GM12875 (cell line): ENCODE measurements at regions not wholly inside any gene's neighbourhood (a gene's known extent, or its start where the extent isn't known, plus 50 kb on each side); places are given as distances from the start of the nearest gene placed in this dataset.
"Not testable (repeated sequence)": the region's sequence is repeated elsewhere in the genome, so short reads cannot be mapped to it uniquely, and the experiment has no call there.

Experiments used
- H3K4me3 ChIP-seq: one replicate; pipeline ENCODE4 v1.5.1; 2011; ENCODE audit warnings: low read depth, low read length, control low read depth
- TF ChIP-seq, protein P1 (sequence below): IDR thresholded peaks from 2 replicates; pipeline ENCODE4 v1.5.1; 2011; ENCODE audit warnings: low read depth, mild to moderate bottlenecking, control low read depth, inconsistent platforms, low read length, moderate library complexity, borderline replicate concordance; ENCODE audit not compliant: insufficient read depth

DNA sequence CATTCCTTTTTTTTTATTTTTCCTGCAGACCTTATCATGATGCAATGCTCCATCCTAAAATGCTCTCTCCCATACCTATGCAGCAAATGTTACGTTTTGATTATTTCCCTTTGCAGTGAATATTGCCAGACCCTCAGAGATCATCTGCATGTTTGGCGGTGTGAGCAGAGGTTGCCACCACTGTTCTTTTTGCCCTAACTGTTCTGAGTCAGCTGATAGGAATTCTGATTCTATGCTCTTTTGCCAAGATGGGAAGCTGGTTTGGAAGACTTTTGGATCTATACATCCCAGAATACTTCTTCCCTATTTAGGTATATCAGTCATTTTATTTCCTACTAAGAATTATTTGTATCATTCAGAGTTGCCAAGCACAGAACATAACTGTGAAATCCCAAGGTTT is 130.5 kb downstream of the KLF6 start:
- TF ChIP-seq, protein P1, sequence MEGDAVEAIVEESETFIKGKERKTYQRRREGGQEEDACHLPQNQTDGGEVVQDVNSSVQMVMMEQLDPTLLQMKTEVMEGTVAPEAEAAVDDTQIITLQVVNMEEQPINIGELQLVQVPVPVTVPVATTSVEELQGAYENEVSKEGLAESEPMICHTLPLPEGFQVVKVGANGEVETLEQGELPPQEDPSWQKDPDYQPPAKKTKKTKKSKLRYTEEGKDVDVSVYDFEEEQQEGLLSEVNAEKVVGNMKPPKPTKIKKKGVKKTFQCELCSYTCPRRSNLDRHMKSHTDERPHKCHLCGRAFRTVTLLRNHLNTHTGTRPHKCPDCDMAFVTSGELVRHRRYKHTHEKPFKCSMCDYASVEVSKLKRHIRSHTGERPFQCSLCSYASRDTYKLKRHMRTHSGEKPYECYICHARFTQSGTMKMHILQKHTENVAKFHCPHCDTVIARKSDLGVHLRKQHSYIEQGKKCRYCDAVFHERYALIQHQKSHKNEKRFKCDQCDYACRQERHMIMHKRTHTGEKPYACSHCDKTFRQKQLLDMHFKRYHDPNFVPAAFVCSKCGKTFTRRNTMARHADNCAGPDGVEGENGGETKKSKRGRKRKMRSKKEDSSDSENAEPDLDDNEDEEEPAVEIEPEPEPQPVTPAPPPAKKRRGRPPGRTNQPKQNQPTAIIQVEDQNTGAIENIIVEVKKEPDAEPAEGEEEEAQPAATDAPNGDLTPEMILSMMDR, result no peak

DNA sequence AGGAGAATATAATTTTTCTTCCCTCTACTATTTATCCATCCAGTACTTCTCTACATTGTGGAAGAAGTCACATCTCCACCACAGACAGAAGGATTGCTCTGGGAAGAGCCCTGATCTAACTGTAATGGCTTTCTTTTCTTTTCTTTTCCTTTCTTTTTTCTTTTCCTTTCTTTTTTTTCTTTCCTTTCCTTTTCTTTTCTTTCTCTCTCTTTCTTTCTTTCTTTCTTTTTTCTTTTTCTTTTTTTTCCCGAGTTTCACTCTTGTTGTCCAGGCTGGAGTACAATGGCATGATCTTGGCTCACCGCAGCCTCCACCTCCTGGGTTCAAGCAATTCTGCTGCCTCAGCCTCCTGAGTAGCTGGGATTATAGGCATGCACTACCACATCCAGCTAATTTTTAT is 131.7 kb downstream of the KLF6 start:
- H3K4me3 ChIP-seq, result not testable (repeated sequence)

More for the DNA sequence above, 130.5 kb downstream of the KLF6 start:
- no peak overlapping the region for H3K4me3 ChIP-seq

DNA sequence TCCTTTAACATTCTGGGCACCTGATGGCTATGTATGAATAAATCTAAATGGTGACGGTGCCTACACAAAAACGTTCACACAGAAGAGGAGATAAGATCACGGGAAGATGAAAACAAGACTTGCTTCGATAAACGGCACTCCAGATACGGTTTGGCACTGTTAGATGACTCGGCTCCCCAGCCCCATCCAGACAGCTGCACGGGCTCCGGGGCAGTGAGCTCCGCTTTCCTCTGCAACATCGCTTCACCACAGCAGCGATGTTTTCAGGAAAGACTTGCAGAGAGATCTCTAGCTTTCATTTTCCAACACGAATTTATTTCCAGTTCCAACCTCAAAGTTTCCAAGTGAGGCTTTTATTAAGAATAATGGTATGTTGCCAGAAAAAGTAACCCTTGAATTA is 132.1 kb downstream of the KLF6 start:
- TF ChIP-seq, protein P1, result no peak
- no peak overlapping the region for H3K4me3 ChIP-seq

DNA sequence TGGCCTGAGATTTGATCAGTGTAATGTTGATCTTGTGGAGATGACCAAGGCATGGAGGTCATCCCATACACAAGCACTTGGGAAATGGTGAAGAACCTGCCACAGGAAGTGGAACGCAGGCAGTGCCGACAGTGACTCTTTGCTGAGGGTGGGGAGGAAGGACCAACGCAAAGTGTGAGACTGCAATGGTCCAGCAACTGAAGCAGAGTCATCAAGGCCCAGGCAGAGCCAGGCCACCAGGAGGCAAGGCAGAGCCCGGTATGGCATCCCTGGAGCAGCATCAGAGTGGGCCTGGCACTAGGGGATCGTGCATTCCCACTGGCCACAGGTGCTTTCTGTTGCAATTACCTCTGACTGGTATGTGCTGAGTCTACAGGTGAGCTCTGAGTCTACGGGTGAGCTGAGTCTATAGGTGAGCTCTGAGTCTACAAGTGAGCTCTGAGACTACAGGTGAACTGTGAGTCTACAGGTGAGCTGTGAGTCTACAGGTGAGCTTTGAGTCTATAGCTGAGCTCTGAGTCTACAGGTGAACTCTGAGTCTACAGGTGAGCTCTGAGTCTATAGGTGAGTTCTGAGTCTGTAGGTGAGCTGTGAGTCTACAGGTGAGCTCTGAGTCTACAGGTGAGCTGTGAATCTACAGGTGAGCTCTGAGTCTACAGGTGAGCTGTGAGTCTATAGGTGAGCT is 132.9 kb downstream of the KLF6 start:
- no peak overlapping the region for H3K4me3 ChIP-seq
- TF ChIP-seq, protein P1, result no peak

DNA sequence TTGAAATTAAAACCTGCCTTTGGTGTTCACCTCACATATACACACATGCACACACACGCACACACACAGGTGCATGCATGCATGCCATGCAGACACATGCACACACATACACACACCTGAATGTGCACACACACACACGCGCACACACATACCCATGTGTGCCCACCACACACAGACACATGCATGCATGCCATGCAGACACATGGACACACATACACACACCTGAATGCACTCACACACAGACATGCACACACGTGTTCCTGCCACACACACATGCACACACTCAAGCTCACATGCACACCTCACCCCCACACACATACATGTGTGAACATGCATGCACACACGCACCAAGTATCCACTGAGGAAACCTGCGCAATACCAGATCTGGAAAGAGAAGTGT is 136.4 kb downstream of the KLF6 start:
- H3K4me3 ChIP-seq, result no peak overlapping the region
- TF ChIP-seq, protein P1, result no peak

DNA sequence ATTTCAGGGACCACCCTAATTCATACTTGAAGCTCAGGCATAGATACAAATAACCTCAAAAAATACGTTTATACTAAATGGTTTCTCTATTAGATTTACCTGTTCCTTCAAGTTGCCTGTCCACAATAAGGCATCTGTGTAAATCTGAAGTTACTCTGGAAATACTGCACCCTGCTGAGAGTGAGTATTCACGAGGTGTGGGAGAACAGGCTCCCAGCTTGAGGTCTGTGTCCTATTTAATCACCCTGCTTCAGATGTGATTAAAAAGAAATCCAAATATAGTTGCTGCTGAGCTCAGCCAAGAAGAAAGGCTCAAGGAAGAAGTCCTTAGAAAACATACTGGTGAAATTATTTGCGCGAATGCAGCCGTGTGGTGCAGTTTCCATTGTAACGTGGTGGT is 136.8 kb downstream of the KLF6 start:
- no peak overlapping the region for H3K4me3 ChIP-seq
- TF ChIP-seq, protein P1, result no peak

DNA sequence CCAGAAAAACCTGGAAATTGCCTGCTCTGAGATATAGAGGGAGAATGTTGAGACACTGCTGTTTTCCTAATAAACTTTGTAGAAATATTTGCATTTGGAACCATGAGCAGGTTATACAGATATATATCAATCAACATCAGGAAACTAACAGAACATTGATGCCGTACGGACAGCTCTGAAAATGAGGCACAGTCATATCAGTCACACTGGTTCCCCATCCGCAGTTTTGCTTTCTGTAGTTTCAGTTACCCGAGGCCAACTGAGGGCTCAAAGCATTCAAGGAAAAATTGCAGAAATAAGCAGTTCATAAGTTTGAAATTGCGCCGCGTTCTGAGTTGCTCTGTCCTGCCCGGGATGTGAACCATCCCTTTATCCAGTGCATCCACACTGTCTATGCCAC is 137.9 kb downstream of the KLF6 start:
- TF ChIP-seq, protein P1, result no peak

More for the DNA sequence above, 137.9 kb downstream of the KLF6 start:
- no peak overlapping the region for H3K4me3 ChIP-seq
